ENCODE measurements at regions not wholly inside any gene's neighbourhood (a gene's known extent, or its start where the extent isn't known, plus 50 kb on each side); places are given as distances from the start of the nearest gene placed in this dataset.
A peak's percentile ranks its signal among the peaks of the same experiment; 100 is the strongest.

DNA sequence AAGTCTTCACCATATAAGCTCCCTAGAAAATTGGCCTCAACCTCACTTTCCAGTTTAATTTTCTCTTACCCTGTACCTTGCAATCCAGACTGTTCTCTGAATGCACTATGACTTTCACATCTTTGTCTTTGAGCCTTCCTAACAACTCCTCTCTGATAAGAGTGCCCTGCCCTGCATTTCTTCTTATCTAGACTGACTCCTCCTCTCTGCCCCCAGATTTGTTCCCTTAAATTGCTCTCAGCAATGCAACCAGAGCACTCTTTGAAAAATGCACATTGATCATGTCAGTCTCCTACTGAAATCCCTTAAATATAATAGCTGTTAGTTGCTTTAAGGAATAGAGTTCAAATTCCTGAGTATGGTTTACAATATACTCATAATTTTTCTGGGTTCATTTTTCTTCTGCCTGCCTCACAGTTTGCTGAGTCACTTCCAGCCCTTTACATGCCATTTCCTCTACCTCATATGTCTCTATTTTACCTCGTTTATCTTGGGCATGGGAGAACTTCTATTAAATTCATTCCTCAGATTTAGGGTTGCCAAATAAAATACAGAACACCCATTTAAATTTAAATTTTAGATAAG, 582.7 kb upstream of the AADAT start:
- no peak for DNase-seq
- Histone ChIP-seq H3K36me3 (no peaks in the 10 kb centered on the region), H3K4me1 (no peaks in the 10 kb centered on the region), H3K4me3 (no peak overlapping the region), H3K27me3 (no peaks in the 10 kb centered on the region), H3K9me3 (replicated peaks) (no peaks in the 10 kb centered on the region), H3K27ac (no peak overlapping the region)

DNA sequence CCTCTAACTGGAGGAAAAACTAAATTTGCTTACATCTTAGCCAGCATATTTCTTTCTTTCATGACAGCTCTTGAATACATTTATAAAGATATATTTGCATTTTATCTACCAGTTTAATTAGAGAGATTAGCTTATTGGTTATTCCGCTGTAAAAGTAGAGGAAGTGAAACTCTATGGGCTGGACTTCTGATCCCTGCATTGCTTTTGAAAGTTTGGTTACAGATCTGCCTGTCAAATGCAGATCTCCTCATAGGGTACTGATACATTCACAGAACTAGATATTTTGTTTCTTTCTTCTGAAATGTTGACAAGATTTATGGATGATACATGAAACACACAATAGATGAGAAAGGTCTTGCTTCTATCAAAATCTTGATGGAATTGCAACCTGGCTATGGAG, 581.4 kb upstream of the AADAT start:
- no peak for DNase-seq
- H3K4me1 ChIP-seq = no peaks in the 10 kb centered on the region
- H3K4me3 ChIP-seq = no peak overlapping the region
- no peak overlapping the region for H3K27ac ChIP-seq
- H3K36me3 ChIP-seq = no peaks in the 10 kb centered on the region
- H3K9me3 ChIP-seq (replicated peaks) = no peaks in the 10 kb centered on the region
- H3K27me3 ChIP-seq = no peaks in the 10 kb centered on the region

DNA sequence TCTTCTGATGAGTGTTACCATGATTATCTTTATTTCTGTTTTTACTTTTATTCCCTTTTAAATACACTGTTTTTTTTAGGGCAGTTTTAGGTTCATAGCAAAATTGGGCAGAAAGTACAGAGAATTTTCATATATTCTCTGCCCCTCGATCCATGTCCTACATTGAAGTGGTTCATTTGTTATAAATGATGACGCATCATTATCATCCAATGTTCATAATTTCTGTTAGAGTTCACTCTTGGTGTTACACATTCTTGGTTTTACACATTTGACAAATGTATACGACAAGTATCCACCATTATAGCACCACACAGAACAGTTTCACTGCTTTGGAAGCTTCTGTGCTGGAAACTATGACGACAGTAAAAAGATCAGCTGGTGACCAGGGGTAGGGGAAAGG, 578.1 kb upstream of the AADAT start:
- no peaks in the 10 kb centered on the region for H3K36me3 ChIP-seq
- no peaks in the 10 kb centered on the region for H3K9me3 ChIP-seq (replicated peaks)
- H3K4me1 ChIP-seq = no peaks in the 10 kb centered on the region
- H3K27me3 ChIP-seq = no peaks in the 10 kb centered on the region
- no peak overlapping the region for H3K4me3 ChIP-seq
- no peak for DNase-seq
- no peak overlapping the region for H3K27ac ChIP-seq

DNA sequence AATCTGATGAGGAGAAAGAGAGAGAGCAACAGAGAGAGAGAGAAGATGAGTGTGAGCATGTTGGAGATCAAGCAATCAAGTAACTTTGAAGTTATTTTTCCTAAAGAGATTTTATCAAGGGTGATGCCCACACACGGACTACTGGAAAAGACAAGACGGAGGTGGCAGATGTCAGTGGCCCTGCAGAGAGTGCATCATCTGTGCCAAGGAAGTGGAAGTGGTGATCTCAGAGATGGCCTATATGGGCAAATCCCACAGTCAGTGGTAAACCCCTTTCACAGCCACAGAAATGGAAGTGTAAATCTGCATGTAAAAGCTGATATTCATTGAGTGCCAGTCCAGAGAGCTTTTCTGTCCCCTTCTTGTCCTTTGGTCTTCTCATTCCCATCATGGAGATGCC, 577.2 kb upstream of the AADAT start:
- Histone ChIP-seq H3K27me3 (no peaks in the 10 kb centered on the region), H3K4me3 (no peak overlapping the region), H3K9me3 (replicated peaks) (no peaks in the 10 kb centered on the region), H3K4me1 (no peaks in the 10 kb centered on the region), H3K36me3 (no peaks in the 10 kb centered on the region), H3K27ac (no peak overlapping the region)
- DNase-seq = no peak

DNA sequence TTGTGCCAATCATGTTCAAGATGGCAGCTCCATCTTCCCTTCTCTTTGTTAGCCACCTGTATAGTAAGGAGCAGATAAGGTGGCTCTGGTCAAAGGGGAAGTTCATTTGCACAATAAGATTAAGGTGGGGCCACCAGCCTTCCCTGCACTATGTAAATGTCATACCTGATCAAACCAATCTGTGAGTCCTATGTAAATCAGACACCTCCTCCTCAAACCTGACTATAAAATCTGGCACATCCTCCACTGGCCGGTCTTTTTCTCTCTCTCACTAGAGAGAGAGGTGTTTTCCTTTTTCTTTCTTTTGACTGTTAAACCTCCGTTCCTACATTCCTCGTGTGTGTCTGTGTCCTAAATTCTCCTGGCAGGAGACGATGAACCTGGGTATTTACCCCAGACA, 572.5 kb upstream of the AADAT start:
- H3K36me3 ChIP-seq = no peaks in the 10 kb centered on the region
- no peak overlapping the region for H3K4me3 ChIP-seq
- no peaks in the 10 kb centered on the region for H3K4me1 ChIP-seq
- no peaks in the 10 kb centered on the region for H3K27me3 ChIP-seq
- no peak overlapping the region for H3K27ac ChIP-seq
- no peak for DNase-seq
- no peaks in the 10 kb centered on the region for H3K9me3 ChIP-seq (replicated peaks)

DNA sequence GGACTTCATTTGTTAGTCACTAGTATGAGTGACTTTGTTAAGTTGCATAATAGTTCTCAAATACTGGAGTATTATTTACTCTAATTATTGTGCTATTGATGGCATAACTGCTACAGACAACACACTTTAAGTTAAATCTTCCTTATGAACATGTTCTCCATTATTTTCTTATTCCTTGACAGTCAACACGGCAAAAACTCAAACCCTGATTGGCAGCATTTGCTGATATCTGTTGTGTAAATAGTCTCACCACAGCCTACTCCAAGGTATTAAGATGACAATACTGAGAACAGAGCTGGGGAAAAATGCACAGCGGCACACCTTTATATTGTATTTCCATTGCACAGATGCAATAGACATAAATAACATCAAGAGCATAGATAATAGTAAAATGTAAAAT, 568.0 kb upstream of the AADAT start:
- Histone ChIP-seq H3K4me3 (no peak overlapping the region), H3K4me1 (no peaks in the 10 kb centered on the region), H3K27me3 (no peaks in the 10 kb centered on the region), H3K9me3 (replicated peaks) (no peaks in the 10 kb centered on the region), H3K27ac (no peak overlapping the region), H3K36me3 (no peaks in the 10 kb centered on the region)
- DNase-seq = no peak

DNA sequence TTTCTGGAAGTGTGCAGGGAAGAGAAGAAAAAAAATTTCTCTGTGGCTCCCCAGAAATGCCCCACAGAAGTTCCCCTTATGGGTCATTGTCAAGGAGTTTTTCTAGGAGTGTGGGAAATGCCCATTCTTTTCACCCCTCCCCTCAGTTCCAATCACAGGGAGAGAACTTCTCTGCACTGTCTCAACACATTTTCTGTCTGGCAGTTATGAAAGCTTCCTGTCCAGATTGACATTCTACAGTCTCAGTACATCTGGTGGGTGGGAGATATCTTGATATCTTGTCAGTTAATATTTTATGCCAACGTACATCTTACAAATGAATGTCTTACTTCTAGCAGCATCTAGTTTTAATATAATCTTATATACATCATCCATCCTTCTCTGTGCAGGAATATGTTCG, 566.8 kb upstream of the AADAT start:
- no peaks in the 10 kb centered on the region for H3K4me1 ChIP-seq
- no peaks in the 10 kb centered on the region for H3K9me3 ChIP-seq (replicated peaks)
- no peak overlapping the region for H3K4me3 ChIP-seq
- no peaks in the 10 kb centered on the region for H3K36me3 ChIP-seq
- DNase-seq = no peak
- H3K27ac ChIP-seq = no peak overlapping the region
- H3K27me3 ChIP-seq = no peaks in the 10 kb centered on the region

DNA sequence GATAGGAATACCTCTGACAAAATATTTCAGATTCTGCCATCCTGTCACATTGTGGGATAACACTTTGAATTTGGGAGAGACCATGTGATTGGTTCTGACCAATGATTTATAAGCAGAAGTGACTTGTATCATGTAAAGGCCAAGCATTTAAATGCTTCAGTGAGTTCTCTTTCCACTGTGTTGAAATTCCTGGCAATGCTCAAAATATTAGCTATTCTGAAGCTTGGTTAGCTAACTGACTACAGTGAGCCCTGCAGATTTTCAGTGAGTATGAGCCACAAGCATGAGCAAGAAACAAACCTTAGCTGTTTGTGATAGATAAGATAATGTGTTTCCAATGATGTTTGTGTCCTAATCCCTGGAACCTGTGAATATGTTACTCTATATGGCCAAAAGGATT, 562.8 kb upstream of the AADAT start:
- Histone ChIP-seq H3K9me3 (replicated peaks) (no peaks in the 10 kb centered on the region), H3K4me1 (no peaks in the 10 kb centered on the region), H3K4me3 (no peak overlapping the region), H3K36me3 (no peaks in the 10 kb centered on the region), H3K27ac (no peak overlapping the region), H3K27me3 (no peaks in the 10 kb centered on the region)
- no peak for DNase-seq

DNA sequence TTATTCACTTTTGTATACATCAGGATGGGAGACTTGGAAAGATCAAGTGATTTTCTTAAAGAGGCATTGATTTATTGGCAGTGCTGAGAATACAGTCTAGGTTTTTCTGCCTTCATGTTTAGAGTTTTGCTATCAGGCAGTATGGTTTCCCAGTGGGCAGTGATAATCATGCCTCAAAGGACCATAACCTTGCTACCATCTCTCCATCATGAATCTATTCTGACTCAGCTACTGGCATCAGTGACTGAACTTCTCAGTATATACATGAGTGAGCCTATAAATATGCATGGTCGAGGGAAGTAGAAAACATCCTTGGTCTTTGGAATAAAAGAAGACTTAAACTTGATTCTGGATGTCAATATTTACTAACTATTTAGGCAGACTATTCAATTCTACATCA, 562.0 kb upstream of the AADAT start:
- Histone ChIP-seq H3K27me3 (no peaks in the 10 kb centered on the region), H3K27ac (no peak overlapping the region), H3K9me3 (replicated peaks) (no peaks in the 10 kb centered on the region), H3K36me3 (no peaks in the 10 kb centered on the region), H3K4me3 (no peak overlapping the region), H3K4me1 (no peaks in the 10 kb centered on the region)
- no peak for DNase-seq

DNA sequence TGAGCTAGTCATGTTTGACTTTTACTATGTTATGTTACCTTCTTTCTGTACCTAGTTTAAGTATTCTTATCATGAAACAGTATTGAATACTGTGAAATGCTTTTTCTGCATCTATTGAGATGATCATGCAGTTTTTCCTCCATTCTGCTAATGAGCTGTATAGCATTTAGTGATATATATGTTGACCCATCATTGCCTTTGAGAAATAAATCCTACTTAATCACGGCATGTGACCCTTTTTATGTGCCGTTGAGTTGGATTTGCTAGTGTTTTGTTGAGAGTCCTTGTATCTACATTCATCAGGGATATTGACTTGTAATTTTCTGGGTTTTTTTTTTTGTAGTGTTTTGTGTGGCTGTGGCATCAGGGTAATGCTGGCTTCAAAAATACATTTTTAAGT, 537.7 kb upstream of the AADAT start:
- no peak for DNase-seq
- Histone ChIP-seq H3K36me3 (no peaks in the 10 kb centered on the region), H3K27me3 (no peaks in the 10 kb centered on the region), H3K9me3 (replicated peaks) (no peaks in the 10 kb centered on the region), H3K27ac (no peak overlapping the region), H3K4me1 (no peaks in the 10 kb centered on the region), H3K4me3 (no peak overlapping the region)

DNA sequence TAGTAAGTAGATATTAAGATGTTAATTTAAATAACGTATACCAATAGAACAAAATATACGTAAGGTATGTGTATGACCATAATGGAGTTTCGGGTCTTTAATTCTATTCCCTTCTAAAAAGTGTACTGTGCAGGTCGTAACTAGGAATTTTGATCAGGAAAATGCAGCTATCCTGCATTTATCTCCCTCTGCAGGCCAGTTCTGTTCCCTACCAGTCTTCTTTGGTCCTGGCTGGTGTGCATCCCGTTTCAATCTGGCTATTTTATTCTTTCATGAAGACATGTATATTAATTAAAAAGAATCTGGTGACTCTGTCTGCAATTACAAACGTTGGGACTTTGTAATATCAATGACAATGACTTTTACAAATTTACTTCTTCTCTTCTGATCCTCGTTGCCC, 534.1 kb upstream of the AADAT start:
- DNase-seq = no peak
- Histone ChIP-seq H3K9me3 (replicated peaks) (no peaks in the 10 kb centered on the region), H3K36me3 (no peaks in the 10 kb centered on the region), H3K4me1 (no peaks in the 10 kb centered on the region), H3K4me3 (no peak overlapping the region), H3K27me3 (no peaks in the 10 kb centered on the region), H3K27ac (no peak overlapping the region)

DNA sequence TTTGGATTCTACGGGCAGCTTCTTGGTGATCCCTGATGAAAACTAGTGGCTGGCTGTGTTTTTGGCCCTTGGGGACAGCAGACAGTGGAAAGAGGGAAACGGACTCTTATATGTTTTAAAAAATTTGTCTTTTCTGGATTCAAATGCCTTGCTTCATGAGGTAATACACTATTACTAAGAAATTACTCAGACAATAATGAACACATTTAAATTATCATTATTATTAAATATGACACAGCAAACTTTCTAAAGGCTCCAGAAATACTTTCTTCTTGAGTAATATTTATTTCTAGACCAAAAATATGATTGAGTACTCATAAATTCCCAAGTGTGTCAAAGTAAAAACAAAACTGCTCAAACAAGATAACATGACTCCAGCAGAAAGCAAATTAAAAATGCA, 520.7 kb upstream of the AADAT start:
- no peak for DNase-seq
- Histone ChIP-seq H3K27ac (no peak overlapping the region), H3K9me3 (replicated peaks) (no peaks in the 10 kb centered on the region), H3K27me3 (no peaks in the 10 kb centered on the region), H3K4me1 (no peaks in the 10 kb centered on the region), H3K4me3 (no peak overlapping the region), H3K36me3 (no peaks in the 10 kb centered on the region)

DNA sequence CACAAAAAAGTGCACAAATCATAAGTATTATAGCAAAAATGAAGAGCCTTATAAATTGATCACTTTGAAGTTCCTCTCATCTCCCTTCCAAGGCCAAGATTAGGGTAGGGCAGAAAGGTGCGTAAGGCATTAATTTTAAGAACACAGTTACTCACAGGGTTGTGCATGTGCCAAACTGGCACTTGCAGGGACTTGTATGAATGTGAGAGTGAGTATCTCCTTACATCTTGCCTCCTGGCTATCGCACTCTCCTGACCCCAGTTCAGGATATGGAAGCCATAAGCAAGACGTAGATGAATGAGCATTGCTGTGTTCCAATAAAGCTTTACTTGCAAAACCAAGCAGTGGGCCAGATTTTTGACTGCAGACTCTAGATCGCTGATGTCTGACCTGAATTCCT, 510.1 kb upstream of the AADAT start:
- H3K27ac ChIP-seq = no peak overlapping the region
- H3K9me3 ChIP-seq (replicated peaks) = no peaks in the 10 kb centered on the region
- H3K36me3 ChIP-seq = no peaks in the 10 kb centered on the region
- H3K4me1 ChIP-seq = no peaks in the 10 kb centered on the region
- no peak overlapping the region for H3K4me3 ChIP-seq
- no peak for DNase-seq
- H3K27me3 ChIP-seq = no peaks in the 10 kb centered on the region

DNA sequence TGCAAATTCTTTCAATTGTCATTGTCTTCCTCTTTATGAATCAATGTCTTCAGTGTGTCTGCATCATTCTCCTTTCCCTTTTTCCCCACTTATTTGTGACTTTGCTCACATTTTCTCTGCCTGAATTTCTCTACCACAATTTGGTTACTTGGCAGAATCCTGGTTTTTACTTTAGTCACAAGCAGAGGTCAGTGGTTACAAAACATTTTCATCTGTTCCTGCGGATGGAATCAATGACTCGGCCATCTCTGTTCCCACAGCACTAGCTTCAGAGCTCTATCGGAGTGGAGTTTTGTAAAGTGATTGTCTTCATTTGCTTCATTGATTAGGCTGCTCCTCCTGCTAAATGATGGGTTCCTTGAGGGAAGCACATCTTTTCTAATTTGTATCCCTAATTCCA, 501.3 kb upstream of the AADAT start:
- Histone ChIP-seq H3K4me1 (no peaks in the 10 kb centered on the region), H3K9me3 (replicated peaks) (no peaks in the 10 kb centered on the region), H3K36me3 (no peaks in the 10 kb centered on the region), H3K27ac (no peak overlapping the region), H3K27me3 (no peaks in the 10 kb centered on the region), H3K4me3 (no peak overlapping the region)
- DNase-seq = no peak

DNA sequence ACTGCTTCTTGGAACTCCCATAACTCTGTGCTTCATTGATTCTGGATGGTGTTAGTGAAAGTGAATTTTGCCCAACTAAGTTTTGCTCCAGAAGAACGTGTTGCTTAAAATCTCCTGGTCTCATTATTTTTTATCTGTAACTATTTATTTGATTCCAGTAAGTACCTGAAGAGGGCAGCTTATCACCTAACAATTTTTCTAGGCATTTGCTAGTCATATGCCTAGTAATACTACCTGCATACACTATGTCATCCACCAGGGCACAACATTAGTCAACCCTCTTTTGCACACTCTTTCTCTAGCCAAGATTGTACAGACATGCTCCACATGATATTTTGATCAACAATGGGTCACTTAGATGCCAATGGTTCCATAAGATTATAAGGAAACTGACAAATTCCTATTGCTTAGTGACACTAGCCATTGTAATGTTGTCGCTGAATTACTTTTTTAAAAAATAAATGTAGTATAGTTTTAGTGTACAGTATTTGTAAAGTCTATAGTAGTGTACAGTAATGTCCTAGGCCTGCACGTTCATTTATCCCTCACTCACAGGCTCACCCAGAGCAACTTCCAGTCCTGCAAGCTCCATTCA, 499.9 kb upstream of the AADAT start:
- Histone ChIP-seq H3K27ac (no peak overlapping the region), H3K4me3 (no peak overlapping the region), H3K27me3 (no peaks in the 10 kb centered on the region), H3K4me1 (no peaks in the 10 kb centered on the region), H3K36me3 (no peaks in the 10 kb centered on the region), H3K9me3 (replicated peaks) (no peaks in the 10 kb centered on the region)
- DNase-seq = peak in 1 of 2 experiments; percentile 18

DNA sequence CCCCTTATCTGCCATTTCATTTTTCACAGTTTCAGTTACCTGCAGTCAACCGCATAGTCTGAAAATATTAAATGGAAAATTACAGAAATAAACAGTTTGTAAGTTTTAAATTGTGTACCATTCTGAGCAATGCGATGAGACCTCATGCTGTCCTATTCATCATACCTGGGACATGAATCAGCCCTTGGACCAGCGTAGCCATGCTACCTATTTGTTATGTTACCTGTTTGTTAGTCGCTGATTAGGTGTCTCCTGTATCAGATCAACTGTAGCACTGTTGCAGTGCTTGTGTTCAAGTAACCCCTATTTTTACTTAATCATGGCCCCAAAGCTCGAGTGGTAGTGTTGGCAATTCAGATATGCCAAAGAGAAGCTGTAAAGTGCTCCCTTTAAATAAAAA, 492.2 kb upstream of the AADAT start:
- Histone ChIP-seq H3K36me3 (no peaks in the 10 kb centered on the region), H3K9me3 (replicated peaks) (no peaks in the 10 kb centered on the region), H3K4me1 (no peaks in the 10 kb centered on the region), H3K27ac (no peak overlapping the region), H3K27me3 (no peaks in the 10 kb centered on the region), H3K4me3 (no peak overlapping the region)
- DNase-seq = no peak

Data from SJCRH30 (cell line).